HCEC 1CT (cell line): ENCODE measurements at regions not wholly inside any gene's neighbourhood (a gene's known extent, or its start where the extent isn't known, plus 50 kb on each side); places are given as distances from the start of the nearest gene placed in this dataset.
"Not testable (repeated sequence)": the region's sequence is repeated elsewhere in the genome, so short reads cannot be mapped to it uniquely, and the experiment has no call there.

Experiments used
- DNase-seq: peaks from one replicate; pipeline ENCODE4 v3.0.0-alpha.2; 2017

DNA sequence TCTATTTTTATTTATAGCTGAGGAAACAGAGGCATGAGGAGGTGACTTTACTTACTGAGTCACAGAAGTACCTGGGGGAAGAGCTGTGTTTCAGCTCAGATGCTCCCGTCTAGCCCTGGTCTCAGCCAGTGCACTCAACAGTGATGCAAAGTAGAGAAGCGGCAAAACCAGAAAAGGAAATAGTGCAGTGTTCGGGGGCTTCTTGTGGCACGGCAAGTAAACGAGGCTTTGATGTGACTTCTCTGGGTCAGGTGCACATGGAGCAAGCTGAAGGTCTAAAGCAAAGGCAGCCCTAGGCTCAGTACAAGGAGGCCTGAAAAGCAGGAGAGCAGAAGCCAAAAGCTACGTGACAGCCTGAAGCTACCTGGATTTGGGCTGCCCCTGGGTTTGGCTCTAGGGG is 526.7 kb upstream of the ADAMTS16 start:
- no peak for DNase-seq

GRCh38 chr5:4614088-4614487 is 526.0 kb upstream of the ADAMTS16 start:
- no peak for DNase-seq

- not testable (repeated sequence) for DNase-seq
Measured at GRCh38 chr5:4615369-4615768, 524.8 kb upstream of the ADAMTS16 start.

DNA sequence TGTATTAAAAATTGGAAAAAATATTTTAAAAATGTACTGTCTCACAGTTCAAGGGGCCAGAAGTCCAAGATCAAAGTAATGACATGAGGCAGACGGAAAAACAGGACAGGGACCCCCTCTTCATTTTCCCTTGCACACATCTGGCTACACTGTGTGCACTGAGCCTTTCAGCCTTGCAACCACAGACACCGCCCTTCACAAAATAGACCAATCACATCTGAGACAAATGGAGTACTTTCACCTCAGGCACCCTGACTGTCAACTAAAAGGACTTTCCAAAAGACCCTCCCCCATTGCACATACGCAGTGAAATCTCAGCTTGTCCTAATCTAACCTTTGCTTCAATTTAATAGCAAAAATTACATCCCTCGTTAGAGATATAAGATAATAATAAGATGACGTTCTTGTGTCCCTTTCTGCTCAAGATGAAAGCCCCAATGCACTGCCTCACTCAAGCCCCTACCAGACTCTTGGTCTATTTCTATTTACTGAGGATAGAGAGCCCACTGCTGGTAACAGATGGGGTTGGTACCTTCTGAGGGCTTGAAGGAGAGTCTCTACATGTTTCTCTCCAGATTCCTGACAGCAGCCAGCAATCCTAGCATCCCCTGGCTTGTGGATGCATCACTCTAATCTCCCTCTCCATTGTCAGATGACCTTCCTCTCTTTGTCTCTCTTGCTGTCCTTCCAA is 514.8 kb upstream of the ADAMTS16 start:
- DNase-seq: no peak

DNA sequence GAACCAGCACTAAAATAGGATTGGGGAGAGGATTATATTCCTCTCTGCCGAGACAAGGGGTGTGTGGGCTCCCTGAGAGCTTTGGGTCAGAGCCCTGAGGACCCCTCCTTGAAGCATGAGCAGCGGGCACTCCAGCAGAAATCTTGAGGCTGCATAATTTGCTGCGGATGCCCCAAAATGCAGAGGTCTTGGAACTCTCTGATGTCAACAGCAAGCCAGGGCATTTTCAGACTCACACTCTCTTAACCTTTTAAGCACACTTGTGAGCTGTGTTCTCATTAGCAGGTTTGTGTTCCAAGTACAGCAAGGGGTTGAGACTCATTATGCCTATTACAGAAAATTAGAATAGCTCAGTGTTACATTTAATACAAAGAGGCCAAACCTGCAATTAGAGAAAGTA is 513.0 kb upstream of the ADAMTS16 start:
- no peak for DNase-seq

DNA sequence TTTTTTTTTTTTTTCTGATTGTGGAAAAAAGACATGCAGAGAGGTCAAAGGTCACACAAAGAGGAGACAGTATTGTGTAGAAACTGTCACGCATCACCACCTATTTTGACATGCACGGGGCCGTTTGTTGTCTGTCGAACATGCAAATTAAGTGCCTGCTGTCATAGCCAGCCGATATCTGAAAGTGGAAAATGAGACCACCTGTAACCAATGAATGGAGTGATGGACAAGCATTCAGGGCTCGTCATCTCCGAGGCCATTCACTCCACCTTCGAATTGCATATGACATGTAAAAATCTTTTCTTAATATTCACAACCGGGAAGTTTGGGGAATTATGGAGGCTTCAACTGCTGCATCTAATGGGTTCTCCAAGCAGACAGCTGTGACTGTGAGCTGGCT is 512.2 kb upstream of the ADAMTS16 start:
- DNase-seq: no peak

- DNase-seq: no peak
Measured at GRCh38 chr5:4628645-4629385, 511.3 kb upstream of the ADAMTS16 start.

- no peak for DNase-seq
Measured at GRCh38 chr5:4630031-4630430, 510.1 kb upstream of the ADAMTS16 start.

GRCh38 chr5:4634342-4634741 is 505.8 kb upstream of the ADAMTS16 start:
- no peak for DNase-seq

GRCh38 chr5:4636378-4636777 is 503.8 kb upstream of the ADAMTS16 start:
- no peak for DNase-seq

DNA sequence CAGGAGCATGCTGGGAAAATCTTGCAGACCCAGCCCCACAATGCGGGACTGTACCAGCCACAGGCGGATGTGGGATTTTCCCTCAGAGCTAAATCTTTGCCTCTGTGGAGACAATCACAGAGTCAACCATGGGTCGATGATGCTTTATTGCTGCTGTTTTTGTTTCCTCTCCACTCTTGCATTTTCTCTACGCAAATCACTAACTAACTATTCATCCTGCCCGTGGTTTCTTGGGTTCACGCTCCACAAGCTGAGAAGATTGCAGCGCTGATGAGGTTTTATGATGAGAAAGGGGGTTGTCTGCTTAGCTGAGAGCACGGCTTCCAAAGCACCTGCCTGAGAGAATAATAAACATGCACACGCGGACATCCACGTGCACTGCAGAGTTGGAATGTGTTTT is 500.2 kb upstream of the ADAMTS16 start:
- no peak for DNase-seq

GRCh38 chr5:4640795-4641194 is 499.3 kb upstream of the ADAMTS16 start:
- no peak for DNase-seq

- no peak for DNase-seq
Measured at GRCh38 chr5:4642525-4642924, 497.6 kb upstream of the ADAMTS16 start.

DNA sequence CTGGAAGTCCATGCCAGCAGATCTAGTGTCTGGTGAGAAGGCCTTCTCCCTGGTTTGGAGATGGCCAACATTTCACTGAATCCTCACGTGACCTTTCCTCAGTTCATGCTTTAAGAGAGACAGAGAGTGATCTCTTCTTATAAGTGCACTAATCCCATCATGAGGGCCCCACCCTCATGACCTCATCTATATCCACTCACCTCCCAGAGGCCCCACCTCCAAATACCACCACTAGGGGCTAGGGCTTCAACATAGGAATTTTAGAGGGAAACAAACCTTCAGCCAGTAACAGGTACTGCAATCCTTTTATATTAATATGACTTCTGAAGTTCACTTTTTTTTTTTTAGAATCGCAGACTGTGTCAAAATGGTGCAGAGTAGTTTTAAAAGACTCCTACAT is 496.9 kb upstream of the ADAMTS16 start:
- DNase-seq: no peak

DNA sequence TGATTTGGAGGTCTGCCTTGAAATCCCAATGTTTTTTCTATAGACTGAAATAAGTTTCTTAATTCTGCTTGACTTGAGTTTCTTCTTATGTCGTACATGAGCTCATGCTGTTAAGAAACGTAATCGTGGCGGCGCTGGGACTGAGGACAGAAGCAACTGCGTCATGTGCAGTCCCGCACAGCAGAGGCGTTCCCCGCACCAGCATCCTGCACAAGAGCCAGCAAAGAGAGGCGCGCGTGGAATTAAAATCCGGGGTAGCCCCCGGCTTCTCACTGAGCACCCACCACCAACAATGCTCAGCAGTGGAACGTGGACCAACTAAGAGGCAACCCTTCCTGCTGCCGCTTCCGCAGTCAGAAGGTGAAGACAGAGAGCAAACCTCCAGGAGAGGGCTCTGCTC is 496.2 kb upstream of the ADAMTS16 start:
- DNase-seq: no peak

DNA sequence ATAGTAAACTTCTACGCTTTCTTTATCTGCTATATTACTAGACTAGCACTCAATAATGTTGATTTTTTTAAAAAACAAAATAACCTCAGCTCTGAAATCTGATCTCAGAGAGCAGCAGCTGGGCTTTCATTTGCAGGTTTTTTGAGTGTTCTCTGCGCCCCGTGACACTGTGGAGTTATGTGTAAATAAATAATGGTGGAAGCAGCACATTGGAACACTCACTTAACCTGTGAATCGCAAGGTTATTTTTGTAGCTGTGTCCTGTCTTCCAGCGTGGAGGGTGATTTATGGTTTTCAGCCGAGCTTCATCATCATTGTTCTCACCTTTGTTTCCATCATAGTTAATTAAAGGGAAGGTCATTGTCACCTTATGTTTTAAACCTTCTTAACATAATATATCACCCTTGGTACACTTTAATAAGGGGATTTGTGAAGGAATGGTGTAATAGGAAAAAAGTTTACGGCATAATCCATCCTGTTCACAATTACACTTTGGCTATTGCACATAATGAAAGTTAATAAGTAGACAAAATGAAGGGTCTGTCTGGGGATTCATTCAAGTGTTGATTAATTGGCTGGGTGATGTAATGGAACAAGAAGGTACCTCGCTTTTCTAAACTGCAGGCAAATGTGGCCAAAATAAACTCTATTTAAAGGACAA is 493.3 kb upstream of the ADAMTS16 start:
- DNase-seq: no peak

GRCh38 chr5:4647955-4648354 is 492.2 kb upstream of the ADAMTS16 start:
- no peak for DNase-seq

GRCh38 chr5:4651806-4652565 is 488.1 kb upstream of the ADAMTS16 start:
- DNase-seq: no peak

DNA sequence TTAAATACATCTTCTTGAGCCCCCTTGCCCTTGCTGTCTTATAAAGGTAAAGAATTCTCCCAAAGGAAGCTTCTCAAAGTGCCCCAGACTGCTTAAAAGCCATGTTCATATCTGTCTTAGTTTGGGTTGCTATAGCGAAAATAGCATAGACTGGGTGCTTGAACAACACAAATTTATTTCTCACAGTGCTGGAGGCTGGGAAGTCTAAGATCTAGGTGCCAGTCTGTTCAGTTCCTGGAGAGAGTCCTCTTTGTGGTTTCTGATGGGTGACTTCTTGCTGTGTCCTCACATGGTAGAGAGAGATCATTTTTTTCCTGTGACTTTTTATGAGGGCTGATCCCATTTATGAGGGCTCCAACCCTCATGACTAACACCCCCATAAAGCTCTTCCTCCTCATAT is 486.7 kb upstream of the ADAMTS16 start:
- DNase-seq: no peak

GRCh38 chr5:4659851-4660250 is 480.3 kb upstream of the ADAMTS16 start:
- no peak for DNase-seq

DNA sequence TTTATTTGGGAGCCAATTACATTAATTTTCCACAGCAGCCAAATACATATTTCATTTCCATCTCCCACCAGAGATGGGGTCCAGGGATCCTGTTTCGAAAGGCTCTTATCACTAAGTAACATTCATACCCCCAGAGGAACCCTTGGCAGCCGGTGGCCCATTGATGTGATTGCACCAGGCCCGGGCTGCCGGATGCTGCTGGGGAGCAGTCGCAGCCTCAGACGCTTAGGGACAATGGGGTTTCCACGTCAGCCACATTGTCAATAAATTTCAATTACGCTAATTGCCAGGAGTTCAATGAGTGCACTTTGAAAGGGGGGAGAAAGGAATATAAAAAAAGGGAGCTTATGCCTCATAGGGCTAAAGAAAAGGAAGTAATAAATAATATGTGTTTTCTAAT is 478.8 kb upstream of the ADAMTS16 start:
- no peak for DNase-seq

GRCh38 chr5:4661836-4662235 is 478.3 kb upstream of the ADAMTS16 start:
- DNase-seq: no peak

GRCh38 chr5:4662756-4663155 is 477.4 kb upstream of the ADAMTS16 start:
- DNase-seq: no peak
